Heart right ventricle (tissue), 16 donors: ENCODE measurements at regions not wholly inside any gene's neighbourhood (a gene's known extent, or its start where the extent isn't known, plus 50 kb on each side); places are given as distances from the start of the nearest gene placed in this dataset.

Experiments used
- ATAC-seq, 8 donors: fragments of 200-7000 bp; cut with Tn5 transposase; one replicate each; pipeline ENCODE4 v1.9.1; 2020; ENCODE audit warnings: mild to moderate bottlenecking in 8 of 8, moderate library complexity in 8 of 8, moderate number of reproducible peaks in 1 of 8
- DNase-seq, 2 donors: peaks; one replicate each; pipeline ENCODE4 v3.0.0-alpha.2; 2020
- H3K27ac ChIP-seq, 10 donors: fragments of 200-600 bp; sonication (generic) in 2 of 10; one replicate each; pipeline versions ENCODE4 v1.5.0 to v1.8.0; 2020 to 2022; ENCODE audit warnings: mild to moderate bottlenecking in 3 of 10
- H3K27me3 ChIP-seq, 7 donors: fragments of 200-600 bp; one replicate each; pipeline ENCODE4 v1.8.0; 2021 to 2022; ENCODE audit warnings: mild to moderate bottlenecking in 2 of 7
- H3K36me3 ChIP-seq, 9 donors: fragments of 200-600 bp; sonication (generic) in 1 of 9; one replicate each; pipeline versions ENCODE4 v1.5.0 to v1.8.0; 2020 to 2022; ENCODE audit warnings: mild to moderate bottlenecking in 2 of 9
- H3K4me1 ChIP-seq, 9 donors: fragments of 200-600 bp; sonication (generic) in 1 of 9; one replicate each; pipeline versions ENCODE4 v1.5.0 to v1.8.0; 2020 to 2022; ENCODE audit warnings: mild to moderate bottlenecking in 4 of 9
- H3K4me3 ChIP-seq, 10 donors: fragments of 200-600 bp; sonication (generic) in 2 of 10; one replicate each; pipeline versions ENCODE4 v1.5.0 to v1.8.0; 2020 to 2022; ENCODE audit warnings: mild to moderate bottlenecking in 7 of 10, moderate library complexity in 2 of 10
- H3K9me3 ChIP-seq, 11 donors: fragments of 200-600 bp in 10 of 11; sonication (generic) in 2 of 11; one replicate each; pipeline versions ENCODE4 v1.5.0 to v1.8.0; 2013 to 2022; ENCODE audit warnings: mild to moderate bottlenecking in 2 of 11, control low read depth in 1 of 11, moderate library complexity in 1 of 11
- WGBS, 2 donors: extraction: QIAGEN DNeasy Blood & Tissue Kit; methylation state at CpG; one replicate each; pipeline ENCODE4 v1.1.7; 2013; ENCODE audit warnings: inconsistent platforms in 1 of 2; 5-methylcytosine and 5-hydroxymethylcytosine counted together
- intact Hi-C, 10 donors: fragments of 100-400 bp; cut with DNase I; formaldehyde crosslinking; loops; one replicate each; pipeline versions ENCODE4 v1.11.1 to v1.14.2; 2022
- TF ChIP-seq, protein P1 (sequence below), 9 donors: fragments of 200-600 bp; sonication (generic) in 2 of 9; IDR thresholded peaks; one replicate each; pipeline versions ENCODE4 v1.5.0 to v1.8.0; 2021 to 2022; ENCODE audit warnings: antibody characterized with exemption in 9 of 9, mild to moderate bottlenecking in 5 of 9, moderate library complexity in 1 of 9
- donor health status: Arrhythmogenic right ventricular cardiomyopathy.
- donor health status: ischemic (EF 13 %, LVEDD 7.1; RV severe dilation, severe dysfunction).
- donor health status: healthy with polysubstance abuse.
- donor health status: DM: no; HTN: yes; CAD: no.
- donor health status: DM: no; HTN: no; CAD: no.
- donor health status: ischemic (EF 25% LVEDD 6.9; RV normal size, moderate dysfunction).
- donor health status: ischemic (EF 25% LVEDD 5.7; RV mildly dilated, moderate dysfunction).
- donor health status: healthy.
- donor health status: DM: yes; HTN: yes; CAD: no.
- donor health status: Ischemic cardiomyopathy.
- donor health status: ischemic (EF 35%, LVEDD 5.7; RV mildly dilated, moderate dysfunction).
- donor health status: nonischemic (EF 11% LVEDD 7.7; RV severe dilation, severe dysfunction).
- donor health status: DM: yes; HTN: yes; CAD: no.
- donor health status: PGD.
- donor health status: ischemic (EF 29% LVEDD 5.4; RV normal size, mild dysfunction).
- donor health status: nonischemic (EF 23%, LVEDD 6.1; RV moderate dilation, normal function).

DNA sequence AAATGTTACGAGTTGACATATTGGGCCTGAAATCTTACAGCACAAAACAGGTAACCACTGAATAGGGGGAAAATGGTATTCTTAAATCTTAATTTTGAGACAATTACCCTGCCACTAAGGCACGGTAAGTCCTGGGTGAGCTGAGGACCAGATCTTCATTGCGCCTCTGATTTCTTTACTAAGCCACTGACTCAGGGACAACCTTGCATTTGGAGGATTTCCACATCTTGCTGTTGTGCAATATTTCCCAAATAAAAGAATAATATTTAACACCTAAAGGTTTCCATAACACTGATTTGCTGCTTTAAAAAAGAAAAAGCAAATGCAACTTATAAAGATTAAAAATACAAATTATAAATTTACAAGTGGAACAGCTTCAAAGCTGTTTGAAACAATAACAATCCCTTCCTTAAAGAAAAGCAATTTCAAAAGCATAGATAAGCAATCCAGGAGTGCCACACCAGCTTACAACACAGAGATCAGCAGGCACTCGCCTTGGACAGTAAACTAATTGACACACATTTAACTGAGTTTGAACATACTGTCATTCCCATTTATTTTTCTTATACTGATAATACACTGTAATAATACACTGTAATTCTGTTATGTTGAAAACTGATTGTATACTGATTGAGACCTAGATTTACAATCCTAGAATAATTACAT is 79.6 kb upstream of the DOCK9 start:
- H3K9me3 ChIP-seq = no peaks in the 10 kb centered on the region
- no peak for DNase-seq
- H3K27ac ChIP-seq = peak overlapping the region in 1 of 10 donors; percentile 12
- ATAC-seq = no peak
- H3K27me3 ChIP-seq = peaks cover 0 to 92% (median 0%) of the 10 kb centered on the region in 7 donors
- TF ChIP-seq, protein P1, sequence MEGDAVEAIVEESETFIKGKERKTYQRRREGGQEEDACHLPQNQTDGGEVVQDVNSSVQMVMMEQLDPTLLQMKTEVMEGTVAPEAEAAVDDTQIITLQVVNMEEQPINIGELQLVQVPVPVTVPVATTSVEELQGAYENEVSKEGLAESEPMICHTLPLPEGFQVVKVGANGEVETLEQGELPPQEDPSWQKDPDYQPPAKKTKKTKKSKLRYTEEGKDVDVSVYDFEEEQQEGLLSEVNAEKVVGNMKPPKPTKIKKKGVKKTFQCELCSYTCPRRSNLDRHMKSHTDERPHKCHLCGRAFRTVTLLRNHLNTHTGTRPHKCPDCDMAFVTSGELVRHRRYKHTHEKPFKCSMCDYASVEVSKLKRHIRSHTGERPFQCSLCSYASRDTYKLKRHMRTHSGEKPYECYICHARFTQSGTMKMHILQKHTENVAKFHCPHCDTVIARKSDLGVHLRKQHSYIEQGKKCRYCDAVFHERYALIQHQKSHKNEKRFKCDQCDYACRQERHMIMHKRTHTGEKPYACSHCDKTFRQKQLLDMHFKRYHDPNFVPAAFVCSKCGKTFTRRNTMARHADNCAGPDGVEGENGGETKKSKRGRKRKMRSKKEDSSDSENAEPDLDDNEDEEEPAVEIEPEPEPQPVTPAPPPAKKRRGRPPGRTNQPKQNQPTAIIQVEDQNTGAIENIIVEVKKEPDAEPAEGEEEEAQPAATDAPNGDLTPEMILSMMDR (IDR thresholded peaks at IDR 0.05) = no peak
- WGBS, 2 donors = 86 to 89% methylated on average over 4 of the region's 4 CpGs
- no peaks in the 10 kb centered on the region for H3K36me3 ChIP-seq
- intact Hi-C loops = no loop called here
- H3K4me3 ChIP-seq = no peak overlapping the region
- peaks cover 0 to 76% (median 39%) of the 10 kb centered on the region in 9 donors for H3K4me1 ChIP-seq

DNA sequence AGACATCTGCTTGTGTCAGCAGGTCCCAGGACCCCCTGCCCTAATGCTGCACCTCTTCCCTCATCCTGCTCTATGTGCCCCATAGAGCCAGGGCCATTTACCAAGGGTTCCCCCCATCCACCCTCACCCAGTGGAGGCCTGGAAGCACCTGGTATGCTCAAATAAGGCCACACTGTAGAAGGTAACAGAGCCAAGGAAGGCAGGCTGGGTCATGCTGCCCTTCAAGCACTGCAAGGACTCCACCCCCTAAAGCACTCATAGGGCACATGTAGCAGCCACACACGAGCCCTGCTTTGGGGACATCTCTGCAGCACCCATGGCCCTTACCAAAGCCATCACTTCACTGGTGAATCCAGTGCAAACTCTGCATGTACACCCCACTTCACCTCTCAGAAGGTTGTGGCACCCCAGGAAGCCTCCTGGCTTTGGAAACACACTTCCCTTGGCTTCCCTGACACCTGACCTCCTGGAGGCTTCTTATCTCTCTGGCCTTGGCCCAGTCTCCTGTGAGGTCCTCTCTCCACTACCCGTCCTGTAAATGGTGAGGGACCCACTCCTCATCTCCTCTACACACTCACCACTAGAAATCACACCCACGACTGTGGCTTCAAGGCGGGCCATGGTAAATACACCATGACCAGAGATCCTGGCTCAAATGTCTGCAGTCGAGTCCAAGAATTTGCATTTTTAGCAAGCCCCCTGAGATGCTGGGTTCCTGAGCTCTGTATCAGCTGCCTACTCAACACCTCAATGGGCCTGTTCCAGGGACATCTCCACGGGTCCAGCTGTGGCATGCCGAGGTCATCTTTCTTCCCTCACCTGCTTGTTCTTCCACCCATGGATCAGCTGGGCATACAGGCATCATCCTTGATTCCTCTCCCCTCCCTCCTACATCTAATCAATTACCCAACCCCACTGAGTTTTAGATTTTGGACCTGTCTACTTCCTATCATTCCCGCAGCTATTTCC is 80.9 kb upstream of the DOCK9 start:
- peaks cover 0 to 82% (median 43%) of the 10 kb centered on the region in 9 donors for H3K4me1 ChIP-seq
- ATAC-seq (no peak), DNase-seq (no peak)
- TF ChIP-seq, protein P1 (IDR thresholded peaks at IDR 0.05) = no peak
- H3K27me3 ChIP-seq = peaks cover 0 to 92% (median 0%) of the 10 kb centered on the region in 7 donors
- intact Hi-C loops = no loop called here
- WGBS, 2 donors = 83 to 86% methylated on average over 8 of the region's 8 CpGs
- H3K9me3 ChIP-seq = no peaks in the 10 kb centered on the region
- H3K4me3 ChIP-seq = no peak overlapping the region
- no peaks in the 10 kb centered on the region for H3K36me3 ChIP-seq
- no peak overlapping the region for H3K27ac ChIP-seq

DNA sequence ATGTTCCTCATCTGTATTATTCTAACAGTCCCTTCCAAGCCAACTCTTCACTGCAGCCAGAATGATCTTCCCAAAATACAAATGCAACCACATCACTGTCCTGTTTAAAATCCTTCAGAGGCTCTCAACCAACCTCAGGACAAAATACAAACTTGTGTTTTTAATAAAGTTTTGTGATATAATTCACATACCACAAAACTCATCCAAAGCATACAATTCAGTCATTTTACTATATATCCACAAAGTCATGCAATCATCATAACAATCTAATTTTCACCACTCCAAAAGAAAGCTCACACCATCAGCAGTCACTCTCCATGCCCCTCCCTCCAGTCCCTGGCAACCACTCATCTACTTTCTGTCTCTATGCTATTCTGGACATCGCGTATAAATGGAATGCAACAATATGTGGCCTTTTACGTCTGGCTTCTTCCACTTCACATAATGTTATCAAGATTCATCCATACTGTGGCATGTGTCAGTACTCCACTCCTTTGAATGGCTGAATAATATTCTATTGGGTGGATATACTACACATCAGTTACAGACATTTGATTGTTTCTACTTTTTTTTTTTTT is 81.7 kb upstream of the DOCK9 start:
- Histone ChIP-seq H3K27me3 (peaks cover 0 to 90% (median 0%) of the 10 kb centered on the region in 7 donors), H3K4me1 (peaks cover 0 to 83% (median 42%) of the 10 kb centered on the region in 9 donors), H3K27ac (no peak overlapping the region)

More for the DNA sequence above, 81.7 kb upstream of the DOCK9 start:
- intact Hi-C loops = no loop called here
- TF ChIP-seq, protein P1 (IDR thresholded peaks at IDR 0.05) = no peak
- no peaks in the 10 kb centered on the region for H3K9me3 ChIP-seq
- WGBS, 2 donors = 76 to 77% methylated on average over 3 of the region's 3 CpGs
- ATAC-seq (no peak), DNase-seq (no peak)
- no peak overlapping the region for H3K4me3 ChIP-seq
- no peaks in the 10 kb centered on the region for H3K36me3 ChIP-seq
